Hematopoietic multipotent progenitor cell (in vitro differentiated cells): ENCODE measurements at regions not wholly inside any gene's neighbourhood (a gene's known extent, or its start where the extent isn't known, plus 50 kb on each side); places are given as distances from the start of the nearest gene placed in this dataset.

Experiments used
- DNase-seq, 3 donors: peaks; one replicate each; pipeline ENCODE4 v3.0.0-alpha.2; 2011 to 2015; ENCODE audit warnings: low read depth in 2 of 3, low spot score in 2 of 3

GRCh38 chr6:166877906-166878305 lies 78.4 kb downstream of the RNASET2 start:
- no peak for DNase-seq

GRCh38 chr6:166877349-166877748 lies 79.0 kb downstream of the RNASET2 start:
- DNase-seq, result no peak

GRCh38 chr6:166872531-166873009 lies 83.8 kb downstream of the RNASET2 start:
- no peak for DNase-seq

- no peak for DNase-seq
These were observed 85.6 kb downstream of the RNASET2 start for GRCh38 chr6:166870602-166871208.

GRCh38 chr6:166866839-166867637 lies 89.3 kb downstream of the RNASET2 start:
- DNase-seq, result no peak

- DNase-seq, result no peak
These were observed 92.0 kb downstream of the RNASET2 start for GRCh38 chr6:166864333-166864732.

GRCh38 chr6:166862978-166863530 lies 93.3 kb downstream of the RNASET2 start:
- peak in 1 of 3 donors; percentile 3 for DNase-seq

GRCh38 chr6:166862287-166862977 lies 93.9 kb downstream of the RNASET2 start:
- DNase-seq, result peak; percentile 21 to 39 (median 29)

GRCh38 chr6:166861961-166862286 lies 94.4 kb downstream of the RNASET2 start:
- DNase-seq, result no peak

GRCh38 chr6:166861304-166861703 lies 95.0 kb downstream of the RNASET2 start:
- no peak for DNase-seq

GRCh38 chr6:166860392-166860791 lies 96.0 kb downstream of the RNASET2 start:
- DNase-seq, result no peak

- DNase-seq, result no peak
These were observed 100.9 kb downstream of the RNASET2 start for GRCh38 chr6:166855416-166855815.

GRCh38 chr6:166853371-166854325 lies 102.7 kb downstream of the RNASET2 start:
- no peak for DNase-seq

GRCh38 chr6:166852451-166852975 lies 103.8 kb downstream of the RNASET2 start:
- no peak for DNase-seq

- no peak for DNase-seq
These were observed 104.4 kb downstream of the RNASET2 start for GRCh38 chr6:166851911-166852310.

GRCh38 chr6:166851426-166851825 lies 104.9 kb downstream of the RNASET2 start:
- no peak for DNase-seq

- DNase-seq, result no peak
These were observed 105.7 kb downstream of the RNASET2 start for GRCh38 chr6:166850677-166851076.

GRCh38 chr6:166849749-166850183 lies 106.6 kb downstream of the RNASET2 start:
- DNase-seq, result no peak

- DNase-seq, result no peak
These were observed 107.2 kb downstream of the RNASET2 start for GRCh38 chr6:166848979-166849748.
